B cell (primary cell): ENCODE measurements at regions not wholly inside any gene's neighbourhood (a gene's known extent, or its start where the extent isn't known, plus 50 kb on each side); places are given as distances from the start of the nearest gene placed in this dataset.
A peak's percentile ranks its signal among the peaks of the same experiment; 100 is the strongest.
"Not testable (repeated sequence)": the region's sequence is repeated elsewhere in the genome, so short reads cannot be mapped to it uniquely, and the experiment has no call there.

Experiments used
- CTCF ChIP-seq: fragments of 200-600 bp; IDR thresholded peaks from one replicate; pipeline ENCODE4 v1.8.0; 2022; ENCODE audit warnings: antibody characterized with exemption, mild to moderate bottlenecking
- EZH2 ChIP-seq: IDR thresholded peaks from 2 replicates; pipeline ENCODE4 v1.6.1; 2012; ENCODE audit warnings: borderline replicate concordance, low read depth, mild to moderate bottlenecking, moderate library complexity, low read length; ENCODE audit not compliant: insufficient read depth, poor library complexity, severe bottlenecking

GRCh38 chr2:89213151-89213550 lies 521.7 kb downstream of the RPIA start:
- TF ChIP-seq CTCF: peak; percentile 47
- not testable (repeated sequence) for TF ChIP-seq EZH2
